SJCRH30 (cell line): ENCODE measurements at regions not wholly inside any gene's neighbourhood (a gene's known extent, or its start where the extent isn't known, plus 50 kb on each side); places are given as distances from the start of the nearest gene placed in this dataset.

Experiments
- DNase-seq, 2 experiments: peaks; one replicate each; pipeline ENCODE4 v3.0.0-alpha.2; 2015 to 2020
- H3K27ac ChIP-seq: fragments of 250-450 bp; sonication (Bioruptor Pico); 2 replicates; pipeline ENCODE4 v1.5.1; 2020; ENCODE audit warnings: mild to moderate bottlenecking, moderate library complexity
- H3K27me3 ChIP-seq: fragments of 250-450 bp; sonication (Bioruptor Pico); 2 replicates; pipeline ENCODE4 v1.5.1; 2020; ENCODE audit warnings: mild to moderate bottlenecking, moderate library complexity
- H3K36me3 ChIP-seq: fragments of 250-450 bp; sonication (Bioruptor Pico); 2 replicates; pipeline ENCODE4 v1.5.1; 2020; ENCODE audit warnings: mild to moderate bottlenecking, moderate library complexity
- H3K4me1 ChIP-seq: fragments of 250-450 bp; sonication (Bioruptor Pico); 2 replicates; pipeline ENCODE4 v1.5.1; 2020; ENCODE audit warnings: mild to moderate bottlenecking, moderate library complexity
- H3K4me3 ChIP-seq: fragments of 250-450 bp; sonication (Bioruptor Pico); 2 replicates; pipeline ENCODE4 v1.5.1; 2020; ENCODE audit warnings: mild to moderate bottlenecking, moderate library complexity
- H3K9me3 ChIP-seq: fragments of 250-450 bp; sonication (Bioruptor Pico); replicated peaks from 2 replicates; pipeline ENCODE4 v1.5.1; 2020; ENCODE audit warnings: mild to moderate bottlenecking, moderate library complexity

DNA sequence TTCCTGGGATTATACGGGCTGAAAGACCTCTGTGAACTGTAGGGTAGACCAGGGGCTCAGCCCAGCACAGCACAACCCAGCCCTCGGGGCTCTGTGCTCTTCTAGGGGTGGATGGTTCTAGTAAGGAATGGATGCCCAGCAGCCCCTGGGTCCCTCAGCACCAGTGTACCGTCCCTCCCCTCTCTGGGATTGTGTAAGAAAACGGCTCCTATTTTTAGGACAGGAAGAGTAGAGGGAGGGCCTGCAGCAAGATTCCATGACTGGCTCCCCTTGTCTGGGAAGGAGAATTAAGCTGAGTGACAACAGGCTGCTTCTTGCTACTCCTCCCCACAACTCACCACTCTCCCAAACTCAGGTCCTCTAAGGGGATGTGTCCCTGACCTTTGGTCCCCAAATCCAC lies 270.8 kb upstream of the TOPAZ1 start:
- no peak for DNase-seq
- Histone ChIP-seq H3K4me1 (no peaks in the 10 kb centered on the region), H3K36me3 (no peaks in the 10 kb centered on the region), H3K27ac (no peak overlapping the region), H3K4me3 (no peak overlapping the region), H3K9me3 (no peaks in the 10 kb centered on the region), H3K27me3 (no peaks in the 10 kb centered on the region)

DNA sequence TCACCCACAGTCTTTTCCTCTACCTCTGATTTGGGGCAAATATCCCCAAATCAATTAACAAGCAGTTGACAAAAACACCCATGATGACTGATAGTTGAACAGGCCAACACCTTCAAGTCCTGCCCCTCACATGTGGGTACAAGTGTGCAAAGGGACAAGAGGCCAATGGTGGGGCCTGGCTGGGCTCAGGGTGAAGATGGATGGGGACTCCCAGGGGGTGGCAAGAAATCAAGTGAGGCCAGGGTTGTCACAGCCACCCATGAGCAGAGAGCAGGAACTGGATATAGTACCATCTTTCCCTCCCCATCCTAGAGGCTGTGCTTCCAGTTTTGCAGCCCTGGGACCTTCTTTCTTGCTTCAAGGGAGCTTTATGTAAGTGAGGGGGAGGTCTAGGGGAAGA lies 270.2 kb upstream of the TOPAZ1 start:
- Histone ChIP-seq H3K27me3 (no peaks in the 10 kb centered on the region), H3K9me3 (no peaks in the 10 kb centered on the region), H3K36me3 (no peaks in the 10 kb centered on the region), H3K27ac (no peak overlapping the region), H3K4me3 (no peak overlapping the region), H3K4me1 (no peaks in the 10 kb centered on the region)
- DNase-seq, result no peak

DNA sequence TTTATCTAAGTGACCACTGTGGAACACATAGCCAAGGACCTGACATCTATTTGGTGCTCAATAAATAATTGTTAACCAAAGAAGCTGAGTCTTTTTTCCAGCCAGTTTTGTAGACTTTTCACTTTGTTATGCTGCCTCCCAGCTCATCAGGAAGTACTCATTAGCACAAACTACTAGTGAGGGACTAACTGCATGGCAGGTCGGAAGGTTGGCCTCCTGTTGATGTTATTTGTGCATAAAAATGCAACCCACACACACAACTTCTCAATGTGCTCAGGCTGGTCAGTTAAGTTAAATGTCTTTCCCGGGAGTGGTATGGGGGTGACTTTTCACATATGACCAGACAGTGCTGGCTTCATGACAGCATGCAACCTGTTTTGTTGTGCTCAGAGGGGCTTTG lies 263.0 kb upstream of the TOPAZ1 start:
- Histone ChIP-seq H3K9me3 (no peaks in the 10 kb centered on the region), H3K36me3 (no peaks in the 10 kb centered on the region), H3K4me3 (no peak overlapping the region), H3K4me1 (no peaks in the 10 kb centered on the region), H3K27ac (no peak overlapping the region), H3K27me3 (no peaks in the 10 kb centered on the region)
- no peak for DNase-seq

DNA sequence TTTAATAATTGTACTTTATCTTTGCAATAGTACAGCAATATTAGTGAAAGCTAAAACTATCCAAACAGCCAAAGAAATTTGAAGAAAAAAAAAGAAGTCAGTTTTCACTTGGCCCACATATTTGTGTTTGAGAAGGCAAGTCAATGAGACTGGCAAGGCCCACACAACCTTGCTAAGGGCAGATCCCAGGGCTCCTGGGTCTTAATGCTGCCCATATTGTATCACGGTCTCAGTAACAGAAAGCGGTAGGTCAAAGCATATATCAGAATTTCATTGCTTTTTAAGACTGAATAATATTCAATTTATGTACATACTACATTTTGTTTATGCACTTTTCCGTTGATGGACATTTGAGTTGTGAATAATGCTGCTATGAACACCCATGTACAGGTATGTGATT lies 262.0 kb upstream of the TOPAZ1 start:
- Histone ChIP-seq H3K27ac (no peak overlapping the region), H3K4me3 (no peak overlapping the region), H3K4me1 (no peaks in the 10 kb centered on the region)

DNA sequence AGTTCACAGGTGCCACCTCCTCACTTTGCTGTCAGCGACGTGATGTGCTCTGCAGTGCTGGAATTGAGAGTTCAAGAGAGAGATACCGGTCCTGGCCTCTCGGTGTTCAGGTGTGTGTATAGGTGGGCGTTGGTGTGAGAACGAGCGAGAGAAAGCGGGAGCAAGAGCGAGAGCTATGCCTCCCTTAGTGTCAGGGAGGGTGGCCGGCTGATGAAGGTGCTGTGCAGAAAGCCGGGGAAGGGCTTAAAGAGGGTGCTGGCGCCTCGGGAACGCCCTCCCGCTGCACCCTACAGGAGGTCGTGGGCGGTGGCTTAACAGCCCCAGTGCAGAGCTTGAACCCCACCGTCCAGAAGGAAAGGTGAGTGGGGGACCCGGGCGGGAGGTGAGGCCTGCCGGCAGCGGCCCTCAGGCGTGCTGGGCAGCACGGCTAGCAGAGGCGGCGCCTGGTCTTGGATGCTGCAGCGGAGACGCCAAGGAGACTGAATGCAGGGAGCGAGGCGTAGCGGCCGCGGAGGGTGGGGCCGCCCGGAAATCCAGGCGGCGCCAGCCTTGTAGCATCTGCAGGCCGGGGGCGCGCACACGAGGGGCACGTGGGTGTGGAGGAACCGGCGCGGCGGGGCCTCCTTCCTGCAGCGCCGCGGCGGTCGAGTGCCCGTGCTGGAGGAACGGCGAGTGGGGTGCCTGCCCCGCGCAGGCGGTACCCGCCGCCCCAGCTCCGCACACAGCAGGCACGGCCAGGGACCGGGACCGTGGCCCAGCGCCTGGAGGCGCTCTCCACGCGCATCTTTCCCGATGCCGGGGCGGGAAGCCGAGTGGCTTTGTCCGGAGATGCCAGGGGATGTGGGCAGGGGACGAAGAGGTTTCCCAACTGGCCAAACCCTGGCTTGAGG lies 246.8 kb upstream of the TOPAZ1 start:
- no peaks in the 10 kb centered on the region for H3K4me1 ChIP-seq
- DNase-seq, result no peak
- no peak overlapping the region for H3K27ac ChIP-seq
- no peak overlapping the region for H3K4me3 ChIP-seq
- H3K27me3 ChIP-seq, result no peaks in the 10 kb centered on the region
- no peaks in the 10 kb centered on the region for H3K9me3 ChIP-seq
- no peaks in the 10 kb centered on the region for H3K36me3 ChIP-seq

More for the DNA sequence above, 262.0 kb upstream of the TOPAZ1 start:
- Histone ChIP-seq H3K36me3 (no peaks in the 10 kb centered on the region), H3K9me3 (no peaks in the 10 kb centered on the region), H3K27me3 (no peaks in the 10 kb centered on the region)
- no peak for DNase-seq

DNA sequence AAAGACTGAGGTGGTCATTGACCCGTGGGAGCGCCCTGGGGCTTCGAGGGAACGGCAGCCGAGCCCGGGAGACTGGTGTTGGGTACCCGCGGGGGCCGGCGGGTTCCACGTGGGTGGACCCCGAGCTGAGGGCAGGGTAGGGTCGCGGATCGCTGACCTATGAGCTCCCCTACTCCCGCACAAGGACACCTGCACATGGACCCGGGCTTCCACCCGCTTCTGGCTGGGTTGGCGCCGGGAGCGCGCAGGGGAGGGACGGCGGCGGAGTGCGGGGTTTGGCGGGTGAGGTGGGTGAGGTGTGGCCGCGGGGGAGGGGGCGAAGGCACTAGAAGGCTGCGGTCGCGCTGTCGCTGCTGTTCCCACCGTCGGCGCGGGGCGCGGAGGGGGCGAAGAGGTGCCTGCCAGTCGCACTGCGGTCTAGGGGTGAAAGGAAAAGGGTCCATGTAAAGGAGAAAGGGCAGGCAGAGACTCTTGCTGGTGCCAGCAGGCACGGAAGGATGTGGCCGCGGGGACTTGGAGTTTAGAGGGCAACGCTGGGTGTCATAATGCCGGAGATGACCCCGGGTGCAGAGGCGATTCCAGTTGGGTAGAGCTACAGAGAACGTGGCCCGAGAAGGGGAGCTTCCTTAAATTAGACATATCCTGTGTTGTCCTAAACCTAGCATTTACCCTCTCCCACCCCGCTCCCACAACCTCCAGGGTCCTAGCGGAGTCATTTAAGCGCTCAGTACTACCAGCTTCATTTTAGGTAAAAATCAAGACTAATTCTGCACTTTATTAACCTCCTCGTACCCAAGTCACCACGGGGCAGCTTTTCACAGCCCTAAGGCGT lies 245.9 kb upstream of the TOPAZ1 start:
- Histone ChIP-seq H3K27ac (no peak overlapping the region), H3K4me1 (no peaks in the 10 kb centered on the region), H3K27me3 (no peaks in the 10 kb centered on the region), H3K9me3 (no peaks in the 10 kb centered on the region), H3K4me3 (no peak overlapping the region), H3K36me3 (no peaks in the 10 kb centered on the region)
- DNase-seq, result no peak

DNA sequence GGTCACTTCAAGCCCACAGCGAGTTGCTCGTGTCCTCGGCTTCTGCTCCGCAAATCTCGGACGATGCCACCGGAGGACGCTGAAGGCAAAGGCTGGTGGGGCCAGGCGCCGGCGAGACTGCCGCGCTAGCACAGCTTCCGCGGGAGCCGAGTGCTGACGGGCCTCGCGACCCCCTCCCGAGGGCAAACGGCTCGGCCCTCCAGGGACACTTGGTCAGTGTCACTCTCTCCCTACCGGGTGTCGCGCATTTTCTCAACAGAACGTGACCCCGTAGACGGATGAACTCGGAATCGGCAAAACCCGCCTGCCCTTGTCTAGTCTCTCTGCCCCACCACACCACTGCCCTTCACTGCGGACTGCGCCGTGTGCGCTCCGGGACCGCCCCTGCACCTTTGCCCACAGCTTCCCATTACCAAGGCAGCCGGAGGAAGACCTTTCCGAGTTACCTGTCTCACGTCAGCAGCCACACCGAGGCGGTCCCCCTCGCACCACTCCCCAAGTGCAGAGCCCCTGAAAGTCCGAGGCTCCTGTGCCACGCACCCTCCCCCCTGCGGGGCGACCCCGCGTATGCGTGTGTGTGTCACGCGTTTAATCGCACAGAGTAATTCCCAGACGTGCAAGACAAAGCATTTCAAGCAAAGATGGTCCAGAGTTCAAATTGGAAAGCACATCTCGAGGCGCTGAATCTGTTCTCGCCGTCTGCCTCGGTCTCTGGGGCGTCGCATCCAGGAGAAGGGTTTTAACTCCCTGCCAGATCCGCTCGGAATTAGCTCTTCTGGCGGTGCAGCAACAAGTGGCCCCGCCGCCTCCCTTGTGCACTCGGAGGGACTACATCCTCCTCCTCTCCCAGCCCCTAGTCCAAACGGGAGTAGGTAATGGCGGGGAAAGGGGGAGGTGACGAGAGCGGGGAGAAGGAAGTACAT lies 245.0 kb upstream of the TOPAZ1 start:
- DNase-seq, result no peak
- H3K4me3 ChIP-seq, result no peak overlapping the region
- H3K9me3 ChIP-seq, result no peaks in the 10 kb centered on the region
- H3K36me3 ChIP-seq, result no peaks in the 10 kb centered on the region
- H3K27me3 ChIP-seq, result no peaks in the 10 kb centered on the region
- no peak overlapping the region for H3K27ac ChIP-seq
- no peaks in the 10 kb centered on the region for H3K4me1 ChIP-seq

DNA sequence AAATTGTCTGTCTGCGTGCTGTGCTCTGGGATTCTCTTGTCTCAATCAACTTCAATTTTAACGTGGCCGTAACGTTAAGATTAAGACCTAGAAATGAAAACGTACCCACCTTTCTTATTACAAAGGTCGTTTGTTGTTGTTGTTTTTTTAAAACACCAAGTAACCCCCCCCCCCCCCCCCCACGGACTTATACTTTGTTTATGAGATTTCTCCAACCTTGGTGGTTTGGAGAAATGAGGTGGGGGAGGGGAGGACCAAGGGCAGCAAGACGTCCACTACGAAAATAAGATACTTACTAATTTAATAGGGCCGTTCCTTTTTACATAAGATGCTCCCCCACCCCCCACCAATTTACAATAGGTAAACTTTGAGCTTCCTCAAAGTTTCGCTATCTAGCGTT lies 244.4 kb upstream of the TOPAZ1 start:
- H3K4me1 ChIP-seq, result no peaks in the 10 kb centered on the region
- DNase-seq, result no peak
- no peaks in the 10 kb centered on the region for H3K9me3 ChIP-seq
- H3K27ac ChIP-seq, result no peak overlapping the region
- H3K27me3 ChIP-seq, result no peaks in the 10 kb centered on the region
- no peak overlapping the region for H3K4me3 ChIP-seq
- H3K36me3 ChIP-seq, result no peaks in the 10 kb centered on the region

DNA sequence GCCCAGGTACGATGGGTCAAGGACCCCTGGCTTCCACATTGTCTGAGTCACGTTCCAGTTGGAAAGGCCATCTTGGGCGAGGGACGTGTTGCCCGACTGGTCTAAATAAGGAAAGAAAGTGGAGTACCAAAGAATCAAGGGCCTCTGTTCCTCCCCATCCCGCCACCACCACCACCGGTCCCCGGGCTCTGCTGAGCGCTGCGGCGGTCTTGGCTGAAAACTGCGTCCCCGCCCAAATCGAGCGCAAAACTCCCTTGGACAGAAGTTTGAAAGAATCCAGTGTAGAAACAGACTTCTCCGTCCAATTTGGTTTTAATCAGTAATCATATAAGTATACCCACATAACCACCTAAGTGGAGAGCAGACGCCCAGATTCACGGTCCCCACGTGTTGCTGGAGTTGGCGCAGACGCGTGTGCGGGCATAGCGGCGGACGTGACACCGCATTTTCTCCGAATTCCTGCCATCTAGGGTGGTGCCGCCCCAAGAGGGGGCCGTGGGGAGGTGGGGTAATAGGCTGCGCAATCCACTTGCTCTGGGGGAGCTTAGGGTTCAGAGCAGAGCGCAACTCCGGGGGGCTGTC lies 243.8 kb upstream of the TOPAZ1 start:
- Histone ChIP-seq H3K27ac (no peak overlapping the region), H3K4me3 (no peak overlapping the region), H3K4me1 (no peaks in the 10 kb centered on the region), H3K27me3 (no peaks in the 10 kb centered on the region), H3K9me3 (no peaks in the 10 kb centered on the region), H3K36me3 (no peaks in the 10 kb centered on the region)
- DNase-seq, result no peak

DNA sequence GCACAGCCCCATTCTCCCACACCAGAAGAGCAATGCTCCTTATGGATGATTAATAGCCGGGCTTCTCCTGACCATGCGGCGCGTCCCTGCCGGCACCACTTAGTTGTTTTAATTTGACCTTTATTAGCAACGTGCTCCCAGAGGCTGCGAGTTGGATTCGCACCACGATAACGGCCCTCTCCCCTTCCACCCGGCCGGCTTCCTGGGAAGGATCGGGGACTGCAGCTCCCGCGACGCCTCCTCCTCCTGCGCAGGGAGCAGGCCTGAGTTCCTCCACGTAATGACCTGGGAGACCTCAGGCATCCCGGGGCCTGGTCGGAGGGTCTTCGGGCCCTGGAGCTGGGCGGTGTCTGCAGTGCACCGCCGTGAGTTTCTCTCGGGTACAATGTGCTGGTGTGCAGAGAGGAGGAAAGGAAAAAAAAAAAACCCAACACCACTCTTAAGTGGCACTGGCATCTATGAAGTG lies 243.3 kb upstream of the TOPAZ1 start:
- no peaks in the 10 kb centered on the region for H3K27me3 ChIP-seq
- no peaks in the 10 kb centered on the region for H3K4me1 ChIP-seq
- H3K36me3 ChIP-seq, result no peaks in the 10 kb centered on the region
- no peak for DNase-seq
- H3K9me3 ChIP-seq, result no peaks in the 10 kb centered on the region
- peak overlapping the region; percentile 71 for H3K4me3 ChIP-seq
- peak overlapping the region; percentile 51; the same call in 1 of the 2 replicates for H3K27ac ChIP-seq

DNA sequence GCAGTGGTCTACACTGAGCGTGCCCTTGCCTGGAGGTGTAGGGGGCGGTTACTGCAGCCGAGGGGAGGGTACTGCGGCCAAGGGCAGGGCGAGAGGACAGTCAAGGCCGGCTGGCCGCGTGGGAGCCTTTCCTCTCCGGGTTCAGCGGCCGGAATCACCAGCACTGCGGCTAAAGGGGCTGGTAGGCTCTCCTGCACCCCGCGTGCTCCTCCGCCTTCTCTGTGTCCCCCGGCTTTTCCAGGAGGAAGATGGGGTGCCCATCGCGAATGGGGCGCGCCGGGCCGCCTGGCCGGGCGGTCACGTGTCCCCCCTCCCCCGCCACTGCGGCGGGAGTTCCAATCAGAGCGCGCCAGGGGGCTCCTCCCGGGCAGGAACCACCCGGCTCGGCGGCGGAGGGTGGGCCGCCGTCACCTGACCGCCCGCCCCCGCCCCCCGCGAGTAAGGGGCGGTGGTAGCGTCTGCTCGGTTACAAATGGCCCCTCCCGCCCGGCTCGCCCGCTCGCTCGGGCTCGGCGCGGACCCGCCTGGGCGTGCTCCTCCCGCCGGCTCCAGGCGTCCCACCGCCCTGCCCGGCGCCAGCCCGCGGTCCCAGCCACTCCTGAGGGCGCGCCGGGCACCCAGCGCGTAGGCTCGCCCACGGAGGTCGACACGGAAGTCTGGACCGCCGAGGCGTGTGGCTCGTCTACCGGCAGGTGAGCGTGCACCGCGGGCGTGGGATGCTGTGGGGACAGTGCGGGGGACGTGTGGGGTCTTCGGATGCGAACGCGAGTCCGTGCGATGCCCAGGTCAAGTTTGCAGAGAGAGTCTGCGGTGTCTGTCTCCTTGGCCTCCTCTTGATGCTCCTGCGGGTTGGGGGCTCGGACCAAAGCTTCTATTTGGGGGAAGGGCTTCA lies 242.6 kb upstream of the TOPAZ1 start:
- no peaks in the 10 kb centered on the region for H3K4me1 ChIP-seq
- peak overlapping the region; percentile 71 for H3K4me3 ChIP-seq
- no peaks in the 10 kb centered on the region for H3K9me3 ChIP-seq
- H3K36me3 ChIP-seq, result no peaks in the 10 kb centered on the region
- H3K27me3 ChIP-seq, result no peaks in the 10 kb centered on the region
- peak overlapping the region; percentile 51; the same call in 1 of the 2 replicates for H3K27ac ChIP-seq
- DNase-seq, result peak; percentile 78

DNA sequence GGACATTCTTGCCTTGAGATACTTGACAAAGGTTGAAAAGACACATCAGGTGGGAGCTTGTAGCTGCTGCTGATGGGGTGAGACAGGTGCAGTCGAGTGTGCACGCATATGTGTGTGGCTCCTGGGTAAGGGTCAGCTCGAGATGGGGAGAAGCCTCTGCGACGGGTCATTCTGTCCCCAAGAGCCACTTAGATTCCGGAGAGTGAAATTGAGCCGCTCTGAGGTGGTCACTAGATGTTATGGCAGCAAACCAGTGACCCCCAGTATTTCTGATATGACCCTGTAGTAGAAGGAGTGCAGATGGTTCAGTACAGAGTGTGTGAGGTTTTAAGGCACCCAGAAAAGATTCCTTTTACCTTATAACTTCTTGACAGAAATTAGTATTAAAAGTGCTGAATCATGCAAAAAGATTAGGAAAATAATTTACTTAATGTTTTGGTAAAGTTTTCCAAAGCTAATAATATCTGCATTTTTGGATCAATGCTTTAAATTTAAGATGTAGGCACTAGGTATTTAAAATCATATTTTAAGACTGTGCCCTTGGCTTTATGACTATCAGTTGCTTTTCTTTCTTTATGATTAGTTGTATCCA lies 241.9 kb upstream of the TOPAZ1 start:
- no peaks in the 10 kb centered on the region for H3K4me1 ChIP-seq
- peak; percentile 11 to 38 for DNase-seq
- H3K27ac ChIP-seq, result no peak overlapping the region
- peak overlapping the region; percentile 71 for H3K4me3 ChIP-seq
- H3K36me3 ChIP-seq, result no peaks in the 10 kb centered on the region
- H3K9me3 ChIP-seq, result no peaks in the 10 kb centered on the region
- H3K27me3 ChIP-seq, result no peaks in the 10 kb centered on the region

DNA sequence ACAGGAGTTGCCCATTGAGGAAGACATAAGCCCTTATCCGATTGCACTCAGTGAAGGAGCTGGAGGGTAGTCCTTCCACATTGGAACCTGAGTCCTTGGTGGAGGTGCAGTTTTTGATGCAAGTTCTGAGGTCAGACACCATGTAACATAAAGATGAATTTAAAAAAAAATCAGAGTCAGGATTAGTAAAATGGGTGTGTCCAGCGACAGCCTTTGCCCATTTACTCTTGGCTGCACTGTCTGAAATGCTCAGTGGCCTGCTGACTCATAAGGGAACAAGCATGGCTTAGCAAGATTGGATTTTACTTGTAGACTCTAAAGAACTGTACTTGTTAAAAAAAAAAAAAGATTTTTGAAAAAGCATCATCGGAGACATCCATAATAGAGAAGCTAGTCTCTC lies 241.1 kb upstream of the TOPAZ1 start:
- no peak overlapping the region for H3K27ac ChIP-seq
- H3K4me1 ChIP-seq, result no peaks in the 10 kb centered on the region
- no peak for DNase-seq
- H3K27me3 ChIP-seq, result no peaks in the 10 kb centered on the region
- no peaks in the 10 kb centered on the region for H3K9me3 ChIP-seq
- no peak overlapping the region for H3K4me3 ChIP-seq
- H3K36me3 ChIP-seq, result no peaks in the 10 kb centered on the region
